ENCODE measurements at regions not wholly inside any gene's neighbourhood (a gene's known extent, or its start where the extent isn't known, plus 50 kb on each side); places are given as distances from the start of the nearest gene placed in this dataset.
"Not testable (repeated sequence)": the region's sequence is repeated elsewhere in the genome, so short reads cannot be mapped to it uniquely, and the experiment has no call there.

- not testable (repeated sequence) for DNase-seq (ENCODE audit: low spot score)
These were observed 61.1 kb downstream of the DEFB131A start for GRCh38 chr4:9505341-9505740.

GRCh38 chr4:9506672-9507071 is 62.5 kb downstream of the DEFB131A start:
- DNase-seq (ENCODE audit: low spot score), result not testable (repeated sequence)

DNA sequence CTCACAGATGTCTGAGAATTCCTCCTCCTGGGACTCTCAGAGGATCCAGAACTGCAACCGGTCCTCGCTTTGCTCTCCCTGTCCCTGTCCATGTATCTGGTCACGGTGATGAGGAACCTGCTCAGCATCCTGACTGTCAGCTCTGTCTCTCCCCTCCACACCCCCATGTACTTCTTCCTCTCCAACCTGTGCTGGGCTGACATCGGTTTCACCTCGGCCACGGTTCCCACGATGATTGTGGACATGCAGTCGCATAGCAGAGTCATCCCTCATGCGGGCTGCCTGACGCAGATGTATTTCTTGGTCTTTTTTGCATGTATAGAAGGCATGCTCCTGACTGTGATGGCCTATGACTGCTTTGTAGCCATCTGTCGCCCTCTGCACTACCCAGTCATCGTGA is 68.7 kb downstream of the DEFB131A start:
- not testable (repeated sequence) for DNase-seq (ENCODE audit: low spot score)

DNA sequence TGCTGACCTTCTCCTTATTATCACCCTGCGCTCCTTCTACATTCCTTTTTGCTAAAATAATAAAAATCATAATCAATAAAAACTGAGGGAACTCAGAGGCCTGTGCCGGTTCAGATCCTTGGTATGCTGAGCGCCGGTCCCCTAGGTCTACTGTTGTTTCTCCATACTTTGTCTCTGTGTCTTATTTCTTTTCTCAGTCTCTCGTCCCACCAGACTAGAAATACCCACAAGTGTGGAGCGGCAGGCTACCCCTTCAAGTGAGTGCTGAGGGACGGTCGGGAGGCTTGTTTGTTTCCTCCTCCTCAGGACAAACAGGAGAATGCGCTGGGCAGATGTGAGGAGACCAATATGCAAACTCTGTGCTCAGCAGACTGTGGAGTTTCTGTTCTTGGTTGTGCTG is 75.4 kb downstream of the DEFB131A start:
- not testable (repeated sequence) for DNase-seq (ENCODE audit: low spot score)

DNA sequence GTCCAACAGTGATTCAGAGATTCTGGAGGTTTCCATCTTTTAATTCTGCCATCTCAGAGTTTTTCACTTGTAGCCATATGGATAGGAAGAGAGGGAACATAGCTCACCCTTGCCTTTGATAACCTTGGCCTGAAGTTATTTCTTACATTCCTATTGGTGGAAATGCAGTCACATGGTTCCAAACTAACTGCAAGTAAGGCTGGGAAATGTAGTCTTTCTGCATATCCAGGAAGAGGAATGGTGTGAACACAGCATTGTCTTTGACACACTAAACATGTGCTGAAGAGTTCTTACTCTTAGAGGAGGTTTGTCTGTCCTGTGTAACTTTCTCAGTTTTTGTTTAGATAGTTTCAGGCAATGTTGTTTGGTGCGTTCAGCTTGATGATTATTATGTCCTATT is 78.7 kb downstream of the DEFB131A start:
- DNase-seq (ENCODE audit: low spot score), result not testable (repeated sequence)

GRCh38 chr4:9524406-9524805 is 80.2 kb downstream of the DEFB131A start:
- DNase-seq (ENCODE audit: low spot score), result not testable (repeated sequence)

DNA sequence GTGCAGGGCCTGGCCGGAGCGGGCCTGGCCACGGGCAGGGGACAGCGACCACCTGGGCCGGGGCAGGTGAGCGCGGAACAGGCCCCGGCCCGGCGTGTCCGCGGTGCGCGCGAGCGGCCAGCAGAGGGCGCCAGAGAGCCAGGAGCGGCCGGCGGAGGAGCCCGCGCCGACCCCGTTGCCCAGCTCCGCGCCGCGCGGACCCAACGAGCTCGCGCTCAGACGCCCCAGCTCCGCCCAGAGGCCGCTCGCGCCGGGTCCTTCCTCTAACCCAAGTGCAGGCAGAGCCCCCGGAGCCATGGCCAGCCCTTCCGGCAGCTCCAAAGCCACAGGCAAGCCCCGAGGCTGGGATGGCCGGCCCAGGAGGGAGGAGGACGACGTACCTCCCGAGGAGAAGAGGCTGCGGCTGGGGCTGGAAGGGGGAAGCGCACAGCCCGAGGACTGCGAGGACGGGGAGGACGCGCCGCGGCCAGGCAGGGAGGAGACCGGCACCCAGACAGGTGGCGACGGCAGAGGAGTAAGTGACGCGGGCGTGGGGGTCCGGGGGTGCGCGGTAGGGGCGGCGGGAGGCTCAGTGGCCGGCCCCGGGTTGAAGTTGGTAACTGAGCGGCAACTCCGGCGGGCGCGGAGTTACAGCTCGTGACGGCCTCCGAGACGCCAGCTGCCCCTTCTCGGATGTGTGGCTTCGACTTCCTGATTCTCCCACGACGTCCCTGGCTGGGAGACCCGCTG is 88.1 kb downstream of the DEFB131A start:
- DNase-seq (ENCODE audit: low spot score), result peak; percentile 27

- DNase-seq (ENCODE audit: low spot score), result not testable (repeated sequence)
These were observed 88.6 kb downstream of the DEFB131A start for GRCh38 chr4:9532863-9533192.

DNA sequence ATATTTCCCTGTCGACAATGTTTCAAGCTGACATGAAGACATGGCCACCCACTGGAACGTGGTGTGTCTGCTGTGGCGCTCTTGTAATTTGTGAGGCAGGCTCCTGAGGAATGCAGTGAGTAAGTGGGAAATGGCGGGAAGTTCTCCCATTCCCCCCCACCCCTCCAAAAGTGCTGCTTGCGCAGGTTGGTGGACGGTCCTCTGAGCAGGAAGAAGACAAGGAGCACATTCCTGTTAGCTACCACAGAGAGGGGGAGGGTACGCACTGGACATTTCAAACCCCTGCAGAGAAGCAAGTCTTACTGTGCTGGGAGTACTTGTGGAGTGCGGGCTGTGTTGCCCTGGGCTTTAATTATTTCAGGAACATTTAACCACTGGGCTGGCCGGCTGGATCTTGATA is 92.9 kb downstream of the DEFB131A start:
- DNase-seq (ENCODE audit: low spot score), result not testable (repeated sequence)

- not testable (repeated sequence) for DNase-seq (ENCODE audit: low spot score)
These were observed 95.8 kb downstream of the DEFB131A start for GRCh38 chr4:9539939-9540520.

DNA sequence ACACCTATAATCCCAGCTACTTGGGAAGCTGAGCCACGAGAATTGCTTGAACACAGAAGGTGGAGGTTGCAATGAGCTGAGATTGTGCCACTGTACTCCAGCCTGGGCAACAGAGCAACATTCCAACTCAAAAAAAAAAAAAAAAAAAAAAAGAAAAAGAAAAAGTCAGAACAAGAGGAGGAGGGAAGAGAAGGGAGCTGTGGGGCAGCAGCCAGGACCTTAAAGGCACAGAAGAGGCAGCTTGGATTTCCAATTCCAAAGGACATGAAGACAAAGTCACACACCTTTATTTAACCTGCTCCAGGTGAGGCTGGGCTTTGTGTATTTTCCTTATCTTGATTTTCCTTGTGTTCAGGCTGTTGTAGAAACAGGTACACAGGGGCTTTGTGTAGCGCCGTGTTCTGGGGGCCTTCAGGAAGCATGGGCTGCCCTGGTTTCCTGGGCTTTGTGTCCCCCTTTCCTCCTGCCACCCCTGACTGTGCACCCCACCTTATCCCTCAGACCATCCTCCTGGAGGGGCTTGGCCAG is 97.2 kb downstream of the DEFB131A start:
- not testable (repeated sequence) for DNase-seq (ENCODE audit: low spot score)

GRCh38 chr4:9544851-9545250 is 100.6 kb downstream of the DEFB131A start:
- DNase-seq (ENCODE audit: low spot score), result not testable (repeated sequence)

DNA sequence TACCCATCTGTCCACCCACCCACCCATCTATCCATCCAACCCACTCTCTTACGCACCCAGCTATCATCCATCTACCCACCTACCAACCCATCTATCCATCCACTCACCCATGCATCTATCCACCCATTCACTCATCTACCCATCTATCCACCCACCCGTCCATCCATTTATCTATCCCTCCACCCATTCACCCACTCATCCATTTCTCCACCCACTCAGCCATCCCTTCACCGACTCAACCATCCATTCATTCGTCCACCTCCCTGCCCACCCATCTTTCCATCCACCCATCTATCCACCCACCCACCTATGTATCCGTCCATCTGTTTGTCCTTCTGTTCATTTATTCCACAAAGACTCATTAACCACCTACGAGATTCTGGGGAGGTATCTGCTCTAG is 103.3 kb downstream of the DEFB131A start:
- not testable (repeated sequence) for DNase-seq (ENCODE audit: low spot score)

- DNase-seq (ENCODE audit: low spot score), result not testable (repeated sequence)
These were observed 111.9 kb downstream of the DEFB131A start for GRCh38 chr4:9556076-9556475.

- DNase-seq (ENCODE audit: low spot score), result not testable (repeated sequence)
These were observed 133.7 kb downstream of the DEFB131A start for GRCh38 chr4:9577869-9578268.

GRCh38 chr4:9582880-9583279 is 138.7 kb downstream of the DEFB131A start:
- DNase-seq (ENCODE audit: low spot score), result not testable (repeated sequence)

- no peak for DNase-seq (ENCODE audit: low spot score)
These were observed 147.8 kb downstream of the DEFB131A start for GRCh38 chr4:9592010-9592409.

- no peak for DNase-seq (ENCODE audit: low spot score)
These were observed 150.7 kb downstream of the DEFB131A start for GRCh38 chr4:9594948-9595347.

DNA sequence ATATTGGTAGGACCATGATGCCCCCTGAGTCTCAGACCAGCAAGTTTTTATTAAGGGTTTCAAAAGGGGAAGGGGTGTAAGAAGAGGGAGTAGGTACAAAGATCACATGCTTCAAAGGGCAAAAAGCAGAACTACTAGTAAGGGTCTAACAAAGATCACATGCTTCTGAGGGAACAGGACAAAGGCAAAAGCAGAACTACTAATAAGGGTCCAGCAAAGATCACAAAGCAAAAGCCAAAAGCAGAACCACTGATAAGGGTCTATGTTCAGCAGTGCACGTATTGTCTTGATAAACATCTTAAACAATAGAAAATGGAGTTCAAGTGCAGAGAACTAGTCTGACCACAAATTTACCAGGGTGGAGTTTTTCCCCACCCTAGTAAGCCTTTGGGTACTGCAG is 151.3 kb downstream of the DEFB131A start:
- DNase-seq (ENCODE audit: low spot score), result not testable (repeated sequence)

GRCh38 chr4:9599266-9599665 is 155.1 kb downstream of the DEFB131A start:
- DNase-seq (ENCODE audit: low spot score), result no peak

- DNase-seq (ENCODE audit: low spot score), result no peak
These were observed 156.0 kb downstream of the DEFB131A start for GRCh38 chr4:9600246-9600645.

DNA sequence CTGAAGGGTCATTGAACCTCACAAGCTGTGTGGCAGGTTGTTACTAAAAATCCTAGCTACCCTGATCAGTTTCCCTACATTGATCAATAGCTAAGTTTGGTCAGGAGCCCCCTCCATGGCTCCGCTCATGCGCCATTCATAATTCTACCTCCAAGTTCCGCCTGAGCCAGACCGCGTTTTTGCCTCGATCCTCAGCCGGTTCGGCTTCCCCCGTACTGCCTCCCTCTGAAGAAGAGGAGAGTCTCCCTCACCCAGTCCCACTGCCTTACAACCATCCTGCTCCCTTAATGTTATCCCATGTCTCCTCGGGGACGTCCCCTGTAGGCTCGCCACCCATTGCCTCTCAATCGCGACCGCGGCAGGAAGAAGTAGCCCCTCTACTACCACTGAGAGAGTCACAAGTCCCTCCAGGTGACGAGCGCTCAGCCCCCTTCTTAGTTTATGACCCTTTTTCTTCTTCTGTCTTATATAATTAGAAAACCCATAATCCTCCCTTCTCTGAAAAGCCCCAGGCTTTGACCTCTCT is 158.2 kb downstream of the DEFB131A start:
- no peak for DNase-seq (ENCODE audit: low spot score)
